Karpas-422 (cell line): ENCODE measurements at regions not wholly inside any gene's neighbourhood (a gene's known extent, or its start where the extent isn't known, plus 50 kb on each side); places are given as distances from the start of the nearest gene placed in this dataset.
"Not testable (repeated sequence)": the region's sequence is repeated elsewhere in the genome, so short reads cannot be mapped to it uniquely, and the experiment has no call there.

Experiments
- DNase-seq: peaks from one replicate; pipeline ENCODE4 v3.0.0-alpha.2; 2015
- H2AFZ ChIP-seq: fragments of 200-600 bp; sonication (generic); 2 replicates; pipeline ENCODE4 v1.6.1; 2014; ENCODE audit warnings: antibody characterized with exemption, low read length, mixed read lengths
- H3K27ac ChIP-seq: fragments of 200-600 bp; sonication (generic); 2 replicates; pipeline ENCODE4 v1.5.1; 2014; ENCODE audit warnings: mild to moderate bottlenecking, low read length, moderate library complexity
- H3K27me3 ChIP-seq: fragments of 200-600 bp; sonication (generic); 2 replicates; pipeline ENCODE4 v1.6.1; 2014; ENCODE audit warnings: low read length, mixed read lengths
- H3K36me3 ChIP-seq: fragments of 200-600 bp; sonication (generic); 2 replicates; pipeline ENCODE4 v1.6.1; 2014; ENCODE audit warnings: low read length, mixed read lengths; ENCODE audit not compliant: insufficient read depth
- H3K4me1 ChIP-seq: fragments of 200-600 bp; sonication (generic); 2 replicates; pipeline ENCODE4 v1.6.1; 2014; ENCODE audit warnings: mild to moderate bottlenecking, low read length, mixed read lengths
- H3K4me2 ChIP-seq: fragments of 200-600 bp; sonication (generic); 2 replicates; pipeline ENCODE4 v1.6.1; 2014; ENCODE audit warnings: low read length, low read depth, mild to moderate bottlenecking; ENCODE audit not compliant: poor library complexity, severe bottlenecking
- H3K4me3 ChIP-seq: fragments of 200-600 bp; sonication (generic); 2 replicates; pipeline ENCODE4 v1.5.1; 2014; ENCODE audit warnings: mild to moderate bottlenecking, antibody characterized with exemption, low read length, mixed read lengths
- H3K79me2 ChIP-seq: fragments of 200-600 bp; sonication (generic); 2 replicates; pipeline ENCODE4 v1.6.1; 2014; ENCODE audit warnings: mild to moderate bottlenecking, low read length, mixed read lengths
- H3K9ac ChIP-seq: fragments of 200-600 bp; sonication (generic); 2 replicates; pipeline ENCODE4 v1.6.0; 2014; ENCODE audit warnings: low read length
- H3K9me2 ChIP-seq: fragments of 200-600 bp; sonication (generic), shearing (Covaris generic); replicated peaks from 2 replicates; pipeline ENCODE4 v1.6.0; 2014; ENCODE audit warnings: mild to moderate bottlenecking, low read length, moderate library complexity; ENCODE audit not compliant: insufficient read depth
- H3K9me3 ChIP-seq: fragments of 300-700, 200-600 bp; sonication (generic); 2 replicates; pipeline ENCODE4 v1.6.1; 2014; ENCODE audit warnings: low read length, mixed read lengths
- H4K20me1 ChIP-seq: fragments of 200-600 bp; sonication (generic); 2 replicates; pipeline ENCODE4 v1.6.1; 2014; ENCODE audit warnings: mild to moderate bottlenecking, antibody characterized with exemption, low read length, low read depth; ENCODE audit not compliant: insufficient read depth

DNA sequence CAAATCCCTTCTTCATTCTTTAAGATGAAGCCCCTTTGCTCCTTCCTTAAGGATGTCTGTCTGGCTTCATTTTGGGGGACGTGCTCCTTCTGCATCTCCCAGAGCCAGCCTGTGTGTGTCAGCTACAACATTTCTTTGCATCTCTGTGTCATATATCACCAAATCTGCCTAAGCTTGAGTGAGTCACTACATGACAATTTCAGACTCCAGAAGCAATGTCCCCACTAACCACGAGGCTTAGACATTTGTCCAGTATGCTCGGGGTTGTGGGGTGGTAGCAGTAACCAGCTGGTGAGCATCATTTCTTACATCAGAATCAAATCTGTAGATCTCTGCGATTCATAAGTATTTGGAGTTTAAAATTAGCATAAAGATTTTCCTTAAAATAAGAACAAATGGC lies 54.1 kb upstream of the USP14 start:
- H3K27me3 ChIP-seq, H3K4me2 ChIP-seq, H3K9ac ChIP-seq, H3K36me3 ChIP-seq, H2AFZ ChIP-seq, H3K9me2 ChIP-seq, H3K9me3 ChIP-seq, H4K20me1 ChIP-seq, H3K4me1 ChIP-seq, H3K79me2 ChIP-seq, H3K27ac ChIP-seq, H3K4me3 ChIP-seq: not testable (repeated sequence)
- DNase-seq, result peak; percentile 25

DNA sequence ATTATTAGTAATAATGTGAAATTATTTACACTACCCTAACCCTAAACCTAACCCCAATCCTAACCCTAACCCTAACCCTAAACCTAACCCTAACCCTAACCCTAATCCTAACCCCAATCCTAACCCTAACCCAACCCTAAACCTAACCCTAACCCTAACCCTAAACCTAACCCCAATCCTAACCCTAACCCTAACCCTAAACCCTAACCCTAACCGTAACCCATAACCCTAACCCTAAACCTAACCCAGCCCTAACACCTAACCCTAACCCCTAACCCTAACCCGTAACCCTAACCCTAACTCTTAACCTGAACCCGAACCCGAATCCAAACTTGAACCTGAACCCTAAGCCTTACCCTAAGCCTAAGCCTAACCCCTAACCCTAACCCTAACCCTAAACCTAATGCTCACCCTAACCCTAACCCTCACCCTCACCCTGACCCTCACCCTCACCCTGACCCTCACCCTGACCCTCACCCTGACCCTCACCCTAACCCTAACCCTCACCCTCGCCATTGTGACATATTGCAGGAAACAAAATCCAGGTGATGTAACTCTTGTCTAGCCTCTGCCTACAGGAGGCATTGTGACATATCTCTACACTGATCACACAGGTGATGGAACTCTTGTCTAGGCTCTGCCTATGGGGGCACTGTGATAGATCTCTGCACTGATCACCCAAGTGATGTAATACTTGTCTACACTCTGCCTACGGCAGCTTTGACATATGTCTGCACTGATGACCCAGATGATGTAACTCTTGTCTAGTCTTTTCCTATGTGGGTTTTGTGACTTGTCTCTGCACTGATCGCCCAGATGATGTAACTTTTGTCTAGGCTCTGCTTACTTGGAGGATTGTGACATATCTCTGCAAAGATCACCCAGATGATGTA lies 53.0 kb upstream of the USP14 start:
- H3K4me1 ChIP-seq, H3K27ac ChIP-seq: not testable (repeated sequence)

DNA sequence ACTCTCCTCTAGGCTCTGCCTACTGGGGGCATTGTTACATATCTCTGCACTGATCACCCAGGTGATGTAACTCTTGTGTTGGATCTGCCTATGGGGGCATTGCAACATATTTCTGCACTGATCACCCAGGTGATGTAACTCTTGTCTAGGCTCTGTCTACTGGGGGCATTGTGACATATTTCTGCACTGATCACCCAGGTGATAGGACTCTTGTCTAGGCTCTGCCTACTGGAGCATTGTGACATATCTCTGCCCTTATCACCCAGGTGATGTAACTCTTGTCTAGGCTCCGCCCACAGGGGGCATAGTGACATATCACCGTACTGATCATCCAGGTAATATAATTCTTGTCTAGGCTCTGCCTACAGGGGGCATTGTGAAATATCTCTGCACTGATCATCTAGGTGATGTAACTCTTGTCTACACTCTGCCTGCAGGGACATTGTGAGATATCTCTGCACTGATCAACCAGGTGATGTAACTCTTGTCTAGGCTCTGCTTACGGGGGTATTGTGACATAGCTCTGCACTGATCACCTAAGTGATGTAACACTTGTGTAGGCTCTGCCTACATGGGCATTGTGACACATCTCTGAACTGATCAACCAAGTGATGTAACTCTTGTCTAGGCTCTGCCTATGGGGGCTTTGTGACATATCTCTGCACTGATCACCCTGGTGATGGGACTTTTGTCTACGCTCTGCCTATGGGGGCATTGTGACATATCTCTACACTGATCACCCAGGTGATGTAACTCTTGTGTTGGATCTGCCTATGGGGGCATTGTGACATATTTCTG lies 52.1 kb upstream of the USP14 start:
- H2AFZ ChIP-seq, H3K4me3 ChIP-seq, DNase-seq, H3K9ac ChIP-seq, H3K36me3 ChIP-seq, H3K4me2 ChIP-seq, H3K79me2 ChIP-seq, H4K20me1 ChIP-seq, H3K9me2 ChIP-seq, H3K4me1 ChIP-seq, H3K27ac ChIP-seq, H3K27me3 ChIP-seq, H3K9me3 ChIP-seq: not testable (repeated sequence)

More for the DNA sequence above, 53.0 kb upstream of the USP14 start:
- peak; percentile 22 for DNase-seq
- H3K27me3 ChIP-seq, H3K36me3 ChIP-seq, H3K79me2 ChIP-seq, H3K4me2 ChIP-seq, H3K9ac ChIP-seq, H3K9me2 ChIP-seq, H4K20me1 ChIP-seq, H2AFZ ChIP-seq, H3K9me3 ChIP-seq, H3K4me3 ChIP-seq: not testable (repeated sequence)

DNA sequence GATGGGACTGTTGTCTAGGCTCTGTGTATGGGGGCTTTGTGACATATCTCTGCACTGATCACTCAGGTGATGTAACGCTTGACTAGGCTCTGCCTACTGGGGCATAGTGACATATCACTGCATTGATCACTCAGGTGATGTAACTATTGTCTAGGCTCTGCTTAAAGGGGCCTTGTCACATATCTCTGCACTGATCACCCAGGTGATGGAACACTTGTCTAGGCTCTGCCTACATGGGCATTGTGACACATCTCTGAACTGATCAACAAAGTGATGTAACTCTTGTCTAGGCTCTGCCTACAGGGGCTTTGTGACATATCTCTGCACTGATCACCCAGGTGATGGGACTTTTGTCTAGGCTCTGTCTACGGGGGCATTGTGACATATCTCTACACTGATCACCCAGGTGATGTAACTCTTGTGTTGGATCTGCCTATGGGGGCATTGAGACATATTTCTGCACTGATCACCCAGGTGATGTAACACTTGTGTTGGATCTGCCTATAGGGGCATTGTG lies 51.4 kb upstream of the USP14 start:
- not testable (repeated sequence) for H3K27ac ChIP-seq, H3K9ac ChIP-seq, H3K27me3 ChIP-seq, DNase-seq, H2AFZ ChIP-seq, H3K79me2 ChIP-seq, H3K36me3 ChIP-seq, H4K20me1 ChIP-seq, H3K4me2 ChIP-seq, H3K9me3 ChIP-seq, H3K4me3 ChIP-seq, H3K4me1 ChIP-seq, H3K9me2 ChIP-seq

DNA sequence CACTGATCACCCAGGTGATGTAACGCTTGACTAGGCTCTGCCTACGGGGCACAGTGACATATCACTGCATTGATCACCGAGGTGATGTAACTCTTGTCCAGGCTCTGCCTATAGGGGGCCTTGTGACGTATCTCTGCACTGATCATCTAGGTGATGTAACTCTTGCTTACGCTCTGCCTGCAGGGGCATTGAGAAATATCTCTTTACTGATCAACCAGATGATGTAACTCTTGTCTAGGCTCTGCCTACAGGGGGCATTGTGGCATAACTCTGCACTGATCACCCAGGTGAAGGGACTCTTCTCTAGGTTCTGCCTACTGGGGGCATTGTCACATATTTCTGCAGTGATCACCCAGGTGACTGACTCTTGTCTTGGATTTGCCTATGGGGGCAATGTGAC lies 50.9 kb upstream of the USP14 start:
- not testable (repeated sequence) for H3K9me2 ChIP-seq, H3K4me3 ChIP-seq, H2AFZ ChIP-seq, H3K27me3 ChIP-seq, H3K9ac ChIP-seq, H3K4me2 ChIP-seq, H3K27ac ChIP-seq, H3K9me3 ChIP-seq, H3K4me1 ChIP-seq, H4K20me1 ChIP-seq, H3K36me3 ChIP-seq, H3K79me2 ChIP-seq
- peak; percentile 57 for DNase-seq

DNA sequence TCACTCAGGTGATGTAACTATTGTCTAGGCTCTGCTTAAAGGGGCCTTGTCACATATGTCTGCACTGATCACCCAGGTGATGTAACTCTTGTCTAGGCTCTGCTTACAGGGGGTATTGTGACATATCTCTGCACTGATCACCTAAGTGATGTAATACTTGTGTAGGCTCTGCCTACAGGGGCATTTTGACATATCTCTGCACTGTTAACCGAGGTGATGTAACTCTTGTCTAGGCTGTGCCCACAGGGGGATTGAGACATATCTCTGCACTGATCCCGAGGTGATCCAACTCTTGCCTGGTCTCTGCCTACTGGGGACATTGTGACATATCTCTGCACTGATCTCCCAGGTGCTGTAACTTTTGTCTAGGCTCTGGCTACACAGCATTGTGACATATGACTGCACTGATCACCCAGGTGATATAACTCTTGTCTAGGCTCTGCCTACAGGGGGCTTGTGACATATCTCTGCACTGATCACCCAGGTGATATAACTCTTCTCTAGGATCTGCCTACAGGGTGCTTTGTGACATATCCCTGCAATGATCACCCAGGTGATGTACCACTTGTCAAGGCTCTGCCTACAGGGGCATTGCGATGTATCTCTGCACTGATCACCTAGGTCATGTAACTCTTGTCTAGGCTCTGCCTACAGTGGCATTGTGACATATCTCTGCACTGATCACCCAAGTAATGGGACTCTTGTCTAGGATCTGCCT lies 50.3 kb upstream of the USP14 start:
- not testable (repeated sequence) for H3K4me2 ChIP-seq, H2AFZ ChIP-seq, H3K4me1 ChIP-seq, H3K9ac ChIP-seq, DNase-seq, H3K79me2 ChIP-seq, H4K20me1 ChIP-seq, H3K27me3 ChIP-seq, H3K36me3 ChIP-seq, H3K4me3 ChIP-seq, H3K9me3 ChIP-seq, H3K9me2 ChIP-seq, H3K27ac ChIP-seq
